Right kidney (tissue), 1 donor: ENCODE measurements at regions not wholly inside any gene's neighbourhood (a gene's known extent, or its start where the extent isn't known, plus 50 kb on each side); places are given as distances from the start of the nearest gene placed in this dataset.

Experiments used
- DNase-seq: peaks from one replicate; pipeline ENCODE4 v3.0.0-alpha.2; 2016

DNA sequence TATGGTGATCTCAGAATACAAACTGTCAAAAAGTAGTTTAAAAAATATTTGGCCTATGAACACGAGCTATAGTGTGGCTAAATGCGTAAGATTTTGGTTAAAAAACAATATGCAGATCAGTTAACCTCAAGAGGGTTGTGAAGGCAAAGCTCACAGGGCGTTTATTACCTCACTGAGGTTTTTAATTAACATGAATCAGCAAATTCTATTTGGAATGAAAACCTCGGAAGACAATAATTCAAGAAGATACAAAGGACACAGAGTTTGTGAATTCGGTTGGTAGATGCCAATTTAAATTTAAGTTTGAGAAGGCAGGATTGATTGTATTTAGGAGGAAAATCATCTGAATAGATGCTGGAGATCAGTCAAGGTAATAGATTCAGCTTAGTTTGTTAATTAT lies 1434.6 kb downstream of the C4orf33 start:
- DNase-seq = no peak

DNA sequence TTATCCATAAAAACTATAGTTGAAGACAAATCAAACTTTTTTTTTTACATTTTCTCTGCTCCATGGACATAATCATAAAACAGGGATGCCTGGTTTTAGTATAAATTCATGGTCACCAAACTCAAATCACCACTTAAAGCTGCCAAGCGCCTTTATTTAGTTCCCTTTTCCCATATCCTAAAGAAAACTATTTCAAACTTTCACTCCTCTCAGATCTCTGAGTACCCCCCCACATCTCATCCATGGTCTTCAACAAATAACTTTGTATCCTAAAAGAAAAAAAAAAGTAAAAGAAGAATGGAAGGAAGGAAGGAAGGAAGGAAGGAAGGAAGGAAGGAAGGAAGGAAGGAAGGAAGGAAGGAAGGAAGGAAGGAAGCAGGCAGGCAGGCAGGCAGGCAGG lies 1438.7 kb downstream of the C4orf33 start:
- DNase-seq = no peak

DNA sequence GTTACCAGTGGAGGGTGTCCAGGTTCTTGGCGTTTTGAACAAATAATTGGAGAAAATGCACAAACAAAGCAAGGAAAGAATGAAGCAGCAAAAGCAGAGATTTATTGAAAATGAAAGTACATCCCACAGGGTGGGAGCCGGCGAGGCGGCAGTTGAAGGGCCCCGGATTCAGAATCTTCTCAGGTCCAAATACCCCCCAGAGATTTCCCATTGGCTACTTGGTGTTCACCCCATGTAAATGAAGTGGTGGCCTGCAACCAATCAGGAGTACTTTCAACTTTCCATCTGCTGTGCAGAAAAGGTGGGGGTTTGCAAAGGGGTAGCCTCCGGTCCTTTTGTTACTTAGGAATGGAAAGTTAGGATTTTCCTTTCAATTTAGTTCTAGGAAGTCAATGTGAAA lies 1447.0 kb downstream of the C4orf33 start:
- no peak for DNase-seq

DNA sequence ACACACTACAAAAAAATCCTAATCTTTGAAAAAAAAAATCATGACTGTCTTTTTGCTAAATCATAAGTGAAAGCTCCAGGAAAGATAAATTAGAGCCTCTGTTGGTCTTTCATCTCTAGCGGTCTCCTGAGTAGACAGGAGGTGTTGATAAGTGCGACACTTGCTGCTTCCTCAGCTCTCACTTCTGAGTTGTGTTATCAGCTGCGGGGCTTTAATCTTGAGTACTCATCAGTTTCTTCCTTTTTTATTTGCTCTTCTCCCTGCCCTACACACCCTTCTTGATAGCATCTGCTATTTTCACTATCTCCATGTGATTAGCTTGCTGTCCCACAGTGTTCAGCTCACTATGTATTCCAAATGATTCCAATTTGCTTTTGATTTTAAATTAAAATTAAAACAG lies 1449.2 kb downstream of the C4orf33 start:
- no peak for DNase-seq

GRCh38 chr4:130545596-130545995 lies 1449.6 kb downstream of the C4orf33 start:
- no peak for DNase-seq

- DNase-seq = no peak
Measured at GRCh38 chr4:130559268-130559667, 1463.3 kb downstream of the C4orf33 start.

DNA sequence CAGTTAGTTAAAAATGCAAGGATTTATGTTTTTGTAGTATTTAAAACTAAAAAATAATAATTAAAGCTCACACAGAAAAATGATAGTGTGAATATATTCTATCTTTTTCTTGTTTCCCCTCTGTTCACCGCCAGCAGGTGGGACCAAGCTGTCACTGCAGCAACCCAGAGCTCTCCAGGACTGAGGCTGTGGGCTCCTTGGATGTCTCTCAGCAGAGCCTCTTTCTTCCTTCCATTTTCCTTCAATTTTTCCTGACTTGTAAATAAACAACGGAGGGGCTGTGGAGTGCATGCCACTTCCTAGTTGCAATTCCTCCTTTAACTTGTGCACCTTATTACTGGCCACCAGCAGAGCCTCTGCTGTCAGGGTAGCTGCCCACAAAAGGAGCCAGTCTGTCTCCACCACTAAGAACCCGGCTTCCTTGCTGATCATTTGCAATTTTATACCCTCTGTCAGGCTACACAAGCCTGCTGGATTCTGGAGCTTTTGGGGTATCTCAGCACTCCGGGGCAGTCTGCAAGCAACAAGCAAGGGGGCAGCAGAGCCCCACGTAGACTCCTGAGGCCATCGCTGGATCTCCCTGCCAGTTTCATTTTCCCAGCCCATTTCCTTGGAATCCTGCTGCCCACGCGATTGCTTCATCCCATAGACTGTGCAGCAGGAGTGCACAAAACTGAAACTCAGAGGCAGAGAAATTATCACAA lies 1467.4 kb downstream of the C4orf33 start:
- DNase-seq = peak; percentile 35

GRCh38 chr4:130563889-130564418 lies 1468.0 kb downstream of the C4orf33 start:
- no peak for DNase-seq

DNA sequence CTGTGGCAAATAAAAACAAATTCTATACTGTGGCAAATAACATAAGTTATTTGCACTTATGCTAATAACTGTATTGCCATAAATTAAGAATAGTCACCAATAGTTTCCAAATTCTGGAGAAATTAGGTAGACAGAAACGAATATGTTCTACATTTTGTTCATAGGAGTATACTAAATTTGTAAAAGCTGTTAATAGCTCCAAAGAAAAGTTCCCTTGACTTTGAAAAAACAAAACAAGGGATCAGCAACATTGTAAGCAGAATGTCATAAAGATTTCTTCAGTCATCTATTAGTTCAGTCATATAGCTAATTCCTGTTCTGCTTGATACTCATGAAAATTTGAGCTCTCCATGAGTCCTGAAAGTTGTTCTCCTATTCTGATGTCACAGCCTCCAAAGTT lies 1472.8 kb downstream of the C4orf33 start:
- DNase-seq = no peak

GRCh38 chr4:130573742-130574141 lies 1477.8 kb downstream of the C4orf33 start:
- DNase-seq = no peak

- no peak for DNase-seq
Measured at GRCh38 chr4:130574215-130574614, 1478.3 kb downstream of the C4orf33 start.

GRCh38 chr4:130576218-130576617 lies 1480.3 kb downstream of the C4orf33 start:
- no peak for DNase-seq

- DNase-seq = no peak
Measured at GRCh38 chr4:130591091-130591490, 1495.1 kb downstream of the C4orf33 start.

DNA sequence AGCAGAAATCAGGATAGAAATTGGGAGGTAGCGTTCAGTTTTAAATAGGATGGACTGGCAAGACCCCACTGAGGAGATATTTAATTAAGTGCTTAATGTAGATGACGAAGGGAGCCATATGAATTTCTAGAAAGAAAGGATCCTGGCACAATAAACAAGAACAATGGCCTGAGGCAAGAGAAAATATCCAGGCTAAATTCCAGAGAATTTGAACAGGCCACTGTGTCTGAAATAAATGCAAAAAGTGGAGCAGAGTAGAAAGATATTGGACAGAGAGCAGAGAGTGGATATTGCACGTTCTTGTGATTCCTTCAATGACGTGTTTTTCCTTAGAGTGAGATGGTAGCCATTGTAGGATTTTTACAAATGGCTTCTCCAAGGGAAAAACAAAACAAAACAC lies 1504.8 kb downstream of the C4orf33 start:
- no peak for DNase-seq

DNA sequence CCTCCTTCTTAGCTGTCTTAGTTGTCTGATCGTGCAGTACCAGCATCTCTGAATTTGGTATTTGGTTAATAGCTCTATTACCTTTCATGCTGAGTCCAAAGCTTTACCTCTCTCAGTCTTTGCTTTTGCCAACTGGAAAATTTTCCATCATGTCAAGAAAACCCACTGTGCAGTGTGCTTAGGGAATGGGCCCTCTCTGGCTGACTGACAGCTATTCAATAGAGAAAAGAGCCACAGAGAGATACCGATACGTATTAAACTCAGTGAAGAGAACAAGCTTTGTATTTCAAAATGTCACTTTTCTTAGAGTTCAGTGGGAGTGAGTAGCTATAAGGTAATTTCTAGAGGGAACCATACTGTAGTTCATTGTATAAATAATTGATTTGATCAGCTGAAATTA lies 1507.1 kb downstream of the C4orf33 start:
- DNase-seq = no peak

- no peak for DNase-seq
Measured at GRCh38 chr4:130608121-130608520, 1512.2 kb downstream of the C4orf33 start.

DNA sequence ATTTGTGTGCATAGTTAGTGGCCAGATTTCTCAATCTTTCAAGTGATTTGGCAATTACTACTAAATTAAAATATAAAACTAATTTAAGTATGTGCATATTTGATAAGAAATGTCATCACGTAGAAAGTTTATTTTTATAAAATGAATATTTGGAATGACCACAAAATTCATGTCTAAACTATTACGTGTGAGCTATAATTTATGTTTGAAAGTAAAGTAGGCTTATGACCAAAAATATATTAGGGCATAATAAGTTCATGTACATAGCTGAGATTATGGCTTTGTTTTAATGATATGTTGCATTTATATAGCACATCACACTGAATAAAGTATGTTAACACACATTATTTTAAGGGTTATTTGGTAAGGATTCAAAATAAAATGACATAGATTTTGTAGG lies 1532.6 kb downstream of the C4orf33 start:
- DNase-seq = no peak

DNA sequence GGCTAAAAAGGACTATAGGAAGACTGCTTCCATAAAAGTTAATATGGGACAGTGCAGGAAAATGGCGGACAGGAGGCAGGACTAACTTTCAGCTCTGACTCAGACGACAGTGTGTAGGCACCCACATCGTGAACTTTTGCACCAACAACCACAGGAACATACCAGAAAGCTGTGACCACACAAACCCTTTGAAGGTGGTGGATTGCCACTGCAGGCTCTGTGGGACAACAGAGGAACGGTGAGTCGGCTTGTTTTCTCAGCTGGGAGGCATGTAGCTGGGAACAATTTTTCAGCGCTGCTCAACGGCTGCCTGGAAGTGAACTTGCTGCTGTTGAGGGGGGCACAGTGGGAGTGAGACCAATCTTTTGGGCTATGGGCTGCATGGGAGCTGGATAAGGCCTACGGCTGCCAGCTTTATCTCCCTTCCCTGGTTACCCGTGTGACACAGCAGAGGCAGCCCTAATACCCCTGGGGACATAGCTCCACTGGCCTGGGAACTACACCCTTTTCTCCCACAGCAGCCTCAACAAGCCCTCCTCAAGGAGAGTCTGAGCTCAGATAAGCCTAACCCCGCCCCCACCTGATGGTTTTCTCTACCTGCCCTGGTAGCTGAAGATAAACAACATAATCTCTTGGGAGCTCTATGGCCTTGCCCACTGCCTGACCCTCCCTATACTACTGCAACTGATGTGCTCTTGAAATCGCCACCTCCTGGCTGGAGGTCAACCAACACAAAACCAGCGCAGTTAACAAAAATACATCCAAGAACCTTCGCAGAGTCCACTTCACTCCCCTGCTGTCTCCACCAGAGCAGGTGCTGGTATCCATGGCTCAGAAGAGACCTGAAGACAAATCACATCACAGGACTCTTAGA lies 1537.0 kb downstream of the C4orf33 start:
- no peak for DNase-seq

GRCh38 chr4:130636486-130636885 lies 1540.5 kb downstream of the C4orf33 start:
- DNase-seq = no peak

GRCh38 chr4:130640592-130640991 lies 1544.6 kb downstream of the C4orf33 start:
- no peak for DNase-seq

DNA sequence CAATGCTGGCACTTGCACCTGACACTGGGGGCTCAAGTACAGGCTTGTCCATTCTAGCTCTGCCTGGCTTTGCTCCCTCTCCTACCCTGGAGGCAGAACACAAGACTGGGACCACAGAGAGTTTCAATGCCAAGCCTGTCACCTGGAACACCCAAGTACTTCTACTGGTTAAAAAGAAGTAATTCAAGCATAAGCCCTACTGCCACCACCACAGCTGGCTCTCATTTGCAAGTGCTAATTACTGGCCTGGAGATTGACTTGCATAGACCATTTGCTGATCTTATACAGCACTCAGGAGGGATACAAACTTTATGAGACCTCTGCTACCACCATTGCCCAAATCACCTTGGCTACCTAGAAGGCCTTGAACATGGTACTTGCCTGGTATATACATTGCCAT lies 1550.9 kb downstream of the C4orf33 start:
- DNase-seq = no peak

GRCh38 chr4:130648570-130648969 lies 1552.6 kb downstream of the C4orf33 start:
- DNase-seq = no peak

GRCh38 chr4:130653842-130654241 lies 1557.9 kb downstream of the C4orf33 start:
- no peak for DNase-seq

GRCh38 chr4:130659320-130659719 lies 1563.4 kb downstream of the C4orf33 start:
- DNase-seq = no peak
